ENCODE measurements at regions not wholly inside any gene's neighbourhood (a gene's known extent, or its start where the extent isn't known, plus 50 kb on each side); places are given as distances from the start of the nearest gene placed in this dataset.

- Histone ChIP-seq H3K27ac (no peak overlapping the region), H3K4me3 (no peak overlapping the region)
- DNase-seq (ENCODE audit: low spot score), result no peak
- TF ChIP-seq CTCF (IDR thresholded peaks at IDR 0.05), result no peak
These were observed 275.2 kb upstream of the DMAC1 start for GRCh38 chr9:8074713-8075286.

- Histone ChIP-seq H3K4me3 (no peak overlapping the region), H3K27ac (no peak overlapping the region)
- no peak for TF ChIP-seq CTCF (IDR thresholded peaks at IDR 0.05)
- no peak for DNase-seq (ENCODE audit: low spot score)
These were observed 271.8 kb upstream of the DMAC1 start for GRCh38 chr9:8071445-8071798.

GRCh38 chr9:8070779-8071444 lies 271.3 kb upstream of the DMAC1 start:
- no peak overlapping the region for H3K4me3 ChIP-seq
- no peak for TF ChIP-seq CTCF (IDR thresholded peaks at IDR 0.05)
- no peak for DNase-seq (ENCODE audit: low spot score)
- no peak overlapping the region for H3K27ac ChIP-seq

GRCh38 chr9:8062459-8062858 lies 262.9 kb upstream of the DMAC1 start:
- H3K27ac ChIP-seq, result no peak overlapping the region
- DNase-seq (ENCODE audit: low spot score), result no peak
- H3K4me3 ChIP-seq, result no peak overlapping the region
- TF ChIP-seq CTCF (IDR thresholded peaks at IDR 0.05), result no peak

GRCh38 chr9:8053501-8053900 lies 253.9 kb upstream of the DMAC1 start:
- Histone ChIP-seq H3K4me3 (no peak overlapping the region), H3K27ac (no peak overlapping the region)
- DNase-seq (ENCODE audit: low spot score), result no peak
- no peak for TF ChIP-seq CTCF (IDR thresholded peaks at IDR 0.05)

GRCh38 chr9:8052991-8053390 lies 253.4 kb upstream of the DMAC1 start:
- H3K4me3 ChIP-seq, result no peak overlapping the region
- no peak for DNase-seq (ENCODE audit: low spot score)
- no peak for TF ChIP-seq CTCF (IDR thresholded peaks at IDR 0.05)
- H3K27ac ChIP-seq, result no peak overlapping the region

GRCh38 chr9:8037745-8038144 lies 238.2 kb upstream of the DMAC1 start:
- no peak overlapping the region for H3K27ac ChIP-seq
- no peak for TF ChIP-seq CTCF (IDR thresholded peaks at IDR 0.05)
- DNase-seq (ENCODE audit: low spot score), result no peak
- H3K4me3 ChIP-seq, result no peak overlapping the region

Data from coronary artery (tissue), 2 donors.